ENCODE measurements at regions not wholly inside any gene's neighbourhood (a gene's known extent, or its start where the extent isn't known, plus 50 kb on each side); places are given as distances from the start of the nearest gene placed in this dataset.

- TF ChIP-seq CTCF (IDR thresholded peaks at IDR 0.05 in 4 of 5, conservative IDR thresholded peaks at IDR 0.05 in 1 of 5) (no peak), POLR2A (IDR thresholded peaks at IDR 0.05) (no peak)
These were observed 78.2 kb upstream of the GBE1 start for GRCh38 chr3:81839504-81840094.
